ENCODE measurements at regions not wholly inside any gene's neighbourhood (a gene's known extent, or its start where the extent isn't known, plus 50 kb on each side); places are given as distances from the start of the nearest gene placed in this dataset.
"Not testable (repeated sequence)": the region's sequence is repeated elsewhere in the genome, so short reads cannot be mapped to it uniquely, and the experiment has no call there.

DNA sequence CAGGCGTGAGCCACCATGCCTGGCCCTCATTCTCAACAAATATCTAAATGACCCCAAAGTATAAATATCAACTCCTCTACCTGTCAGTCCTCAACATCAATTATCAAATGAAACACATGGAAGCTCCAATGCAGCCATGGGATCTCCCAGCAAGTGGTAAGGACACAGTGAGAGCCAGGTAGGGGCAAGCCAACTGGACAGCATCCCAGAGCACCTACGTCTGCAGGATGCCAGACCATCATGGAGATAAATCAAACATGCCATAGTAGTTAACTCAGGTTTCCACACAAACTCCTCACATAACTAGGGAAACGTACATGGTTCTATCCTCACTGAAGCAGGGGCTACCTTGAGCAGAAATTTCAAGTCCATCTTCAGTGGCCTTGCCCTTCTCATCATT is 159.9 kb upstream of the MED14 start:
- Histone ChIP-seq H3K27ac (ENCODE audit: low read depth, low read length, poor library complexity, severe bottlenecking) (no peak overlapping the region), H3K4me1 (ENCODE audit: insufficient read depth, low read length, poor library complexity, severe bottlenecking) (no peaks in the 10 kb centered on the region), H3K79me2 (ENCODE audit: insufficient read depth, low read depth, low read length) (no peaks in the 10 kb centered on the region), H4K20me1 (ENCODE audit: insufficient read depth, low read length) (no peaks in the 10 kb centered on the region), H2AFZ (ENCODE audit: low read length) (no peak overlapping the region), H3K9me3 (ENCODE audit: low read length) (no peaks in the 10 kb centered on the region), H3K36me3 (ENCODE audit: insufficient read depth, low read length) (no peaks in the 10 kb centered on the region), H3K9me2 (ENCODE audit: insufficient read depth, low read length) (no peaks in the 10 kb centered on the region), H3K4me2 (ENCODE audit: low read length) (no peak overlapping the region), H3K4me3 (ENCODE audit: low read depth, low read length, poor library complexity, severe bottlenecking) (no peak overlapping the region)
- ChIA-PET CTCF (ENCODE audit: unreplicated experiment) (no interaction called here), POLR2A (interaction anchor here (0.7 kb wide), 1 partner anchor 106 kb away, joined by 3 read pairs; no protein-coding TSS in a partner anchor)
- intact Hi-C loops (cut with micrococcal nuclease; ENCODE audit: unreplicated experiment) = no loop called here
- BruUV-seq (replicated peaks) = no TSS peak
- TF ChIP-seq, protein P1, sequence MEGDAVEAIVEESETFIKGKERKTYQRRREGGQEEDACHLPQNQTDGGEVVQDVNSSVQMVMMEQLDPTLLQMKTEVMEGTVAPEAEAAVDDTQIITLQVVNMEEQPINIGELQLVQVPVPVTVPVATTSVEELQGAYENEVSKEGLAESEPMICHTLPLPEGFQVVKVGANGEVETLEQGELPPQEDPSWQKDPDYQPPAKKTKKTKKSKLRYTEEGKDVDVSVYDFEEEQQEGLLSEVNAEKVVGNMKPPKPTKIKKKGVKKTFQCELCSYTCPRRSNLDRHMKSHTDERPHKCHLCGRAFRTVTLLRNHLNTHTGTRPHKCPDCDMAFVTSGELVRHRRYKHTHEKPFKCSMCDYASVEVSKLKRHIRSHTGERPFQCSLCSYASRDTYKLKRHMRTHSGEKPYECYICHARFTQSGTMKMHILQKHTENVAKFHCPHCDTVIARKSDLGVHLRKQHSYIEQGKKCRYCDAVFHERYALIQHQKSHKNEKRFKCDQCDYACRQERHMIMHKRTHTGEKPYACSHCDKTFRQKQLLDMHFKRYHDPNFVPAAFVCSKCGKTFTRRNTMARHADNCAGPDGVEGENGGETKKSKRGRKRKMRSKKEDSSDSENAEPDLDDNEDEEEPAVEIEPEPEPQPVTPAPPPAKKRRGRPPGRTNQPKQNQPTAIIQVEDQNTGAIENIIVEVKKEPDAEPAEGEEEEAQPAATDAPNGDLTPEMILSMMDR (conservative IDR thresholded peaks at IDR 0.05; ENCODE audit: low read length) = no peak
- TF ChIP-seq EZH2phosphoT487 (IDR thresholded peaks at IDR 0.05; ENCODE audit: borderline replicate concordance, low read depth, low read length) = no peak
- DNase-seq (ENCODE audit: low spot score) = no peak

DNA sequence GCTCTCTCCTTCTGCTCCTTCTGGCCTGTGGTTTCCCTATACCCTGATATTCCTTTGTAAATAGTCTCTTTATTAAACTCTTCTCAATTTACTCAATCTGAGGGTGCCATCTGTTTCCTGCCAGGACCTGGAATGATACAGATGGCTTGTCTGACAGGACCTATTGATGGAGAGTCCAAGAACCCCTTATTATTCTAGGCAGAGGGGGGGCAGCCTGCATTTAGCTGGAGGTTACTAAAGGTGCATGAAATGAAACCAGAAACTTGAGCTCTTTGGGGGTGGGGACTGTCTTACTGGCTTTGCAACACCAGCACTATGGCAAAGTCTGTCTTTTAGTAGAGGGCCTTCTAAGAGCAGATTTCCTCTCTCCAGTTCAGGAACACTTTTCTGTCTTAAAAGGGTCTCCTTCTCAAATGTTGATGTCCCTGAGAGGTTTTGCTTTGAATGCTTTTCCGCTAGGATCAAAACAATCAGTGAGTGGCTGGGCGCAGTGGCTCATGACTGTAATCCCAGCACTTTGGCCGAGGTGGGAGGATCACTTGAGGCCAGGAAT is 162.5 kb upstream of the MED14 start:
- POLR2A ChIA-PET = no interaction called here
- H3K4me2 ChIP-seq (ENCODE audit: low read length) = no peak overlapping the region

GRCh38 chrX:40904739-40905138 is 169.4 kb upstream of the MED14 start:
- H3K9me2 ChIP-seq (ENCODE audit: insufficient read depth, low read length) = not testable (repeated sequence)

More for the DNA sequence above, 162.5 kb upstream of the MED14 start:
- CTCF ChIA-PET (ENCODE audit: unreplicated experiment) = no interaction called here
- no peaks in the 10 kb centered on the region for H3K36me3 ChIP-seq (ENCODE audit: insufficient read depth, low read length)
- BruUV-seq (replicated peaks) = no TSS peak
- H3K4me1 ChIP-seq (ENCODE audit: insufficient read depth, low read length, poor library complexity, severe bottlenecking) = no peaks in the 10 kb centered on the region
- H3K79me2 ChIP-seq (ENCODE audit: insufficient read depth, low read depth, low read length) = no peaks in the 10 kb centered on the region
- no peaks in the 10 kb centered on the region for H3K9me2 ChIP-seq (ENCODE audit: insufficient read depth, low read length)
- H3K27ac ChIP-seq (ENCODE audit: low read depth, low read length, poor library complexity, severe bottlenecking) = no peak overlapping the region
- no peak for TF ChIP-seq EZH2phosphoT487 (IDR thresholded peaks at IDR 0.05; ENCODE audit: borderline replicate concordance, low read depth, low read length)
- TF ChIP-seq, protein P1 (conservative IDR thresholded peaks at IDR 0.05; ENCODE audit: low read length) = no peak
- intact Hi-C loops (cut with micrococcal nuclease; ENCODE audit: unreplicated experiment) = no loop called here
- DNase-seq (ENCODE audit: low spot score) = no peak
- no peaks in the 10 kb centered on the region for H3K9me3 ChIP-seq (ENCODE audit: low read length)
- no peak overlapping the region for H3K4me3 ChIP-seq (ENCODE audit: low read depth, low read length, poor library complexity, severe bottlenecking)
- H2AFZ ChIP-seq (ENCODE audit: low read length) = no peak overlapping the region
- H4K20me1 ChIP-seq (ENCODE audit: insufficient read depth, low read length) = no peaks in the 10 kb centered on the region

More at GRCh38 chrX:40904739-40905138, 169.4 kb upstream of the MED14 start:
- H3K27ac ChIP-seq (ENCODE audit: low read depth, low read length, poor library complexity, severe bottlenecking); POLR2A ChIA-PET; H4K20me1 ChIP-seq (ENCODE audit: insufficient read depth, low read length); CTCF ChIA-PET (ENCODE audit: unreplicated experiment); H2AFZ ChIP-seq (ENCODE audit: low read length); H3K79me2 ChIP-seq (ENCODE audit: insufficient read depth, low read depth, low read length); H3K36me3 ChIP-seq (ENCODE audit: insufficient read depth, low read length); H3K9me3 ChIP-seq (ENCODE audit: low read length); DNase-seq (ENCODE audit: low spot score); H3K4me3 ChIP-seq (ENCODE audit: low read depth, low read length, poor library complexity, severe bottlenecking); H3K4me1 ChIP-seq (ENCODE audit: insufficient read depth, low read length, poor library complexity, severe bottlenecking); H3K4me2 ChIP-seq (ENCODE audit: low read length); intact Hi-C loops (cut with micrococcal nuclease; ENCODE audit: unreplicated experiment); BruUV-seq (replicated peaks): not testable (repeated sequence)

Data from OCI-LY7 (cell line).